Bronchial epithelial cell (primary cell): ENCODE measurements at regions not wholly inside any gene's neighbourhood (a gene's known extent, or its start where the extent isn't known, plus 50 kb on each side); places are given as distances from the start of the nearest gene placed in this dataset.

Experiments used
- DNase-seq: peaks from one replicate; pipeline ENCODE4 v3.0.0-alpha.2; 2010; ENCODE audit warnings: low read depth
- FAIRE-seq: peaks from 2 replicates; lab custom pipeline; 2011; peaks lifted over from hg19 to GRCh38; lab: Jason Lieb, UNC
- H3K27me3 ChIP-seq: 2 replicates; pipeline ENCODE4 v1.5.1; 2011; ENCODE audit warnings: low read length; ENCODE audit not compliant: control insufficient read depth, insufficient read depth
- H3K36me3 ChIP-seq: 2 replicates; pipeline ENCODE4 v1.5.1; 2011; ENCODE audit warnings: low read length; ENCODE audit not compliant: control insufficient read depth, insufficient read depth
- H3K4me3 ChIP-seq: 2 replicates; pipeline ENCODE4 v1.5.1; 2011; ENCODE audit warnings: mild to moderate bottlenecking, low read depth, low read length, control low read depth
- CTCF ChIP-seq: IDR thresholded peaks from 2 replicates; pipeline ENCODE4 v1.5.1; 2011; ENCODE audit warnings: mild to moderate bottlenecking, moderate library complexity, low read length, control low read depth, inconsistent platforms; ENCODE audit not compliant: insufficient read depth, severe bottlenecking

GRCh38 chr7:46515844-46516590, 594.9 kb upstream of the IGFBP3 start:
- Histone ChIP-seq H3K4me3 (no peak overlapping the region), H3K27me3 (no peaks in the 10 kb centered on the region), H3K36me3 (no peaks in the 10 kb centered on the region)
- FAIRE-seq = no peak
- no peak for TF ChIP-seq CTCF
- peak; percentile 55 for DNase-seq

- no peak for TF ChIP-seq CTCF
- no peak overlapping the region for H3K4me3 ChIP-seq
- DNase-seq (no peak), FAIRE-seq (no peak)
- H3K27me3 ChIP-seq = no peaks in the 10 kb centered on the region
- no peaks in the 10 kb centered on the region for H3K36me3 ChIP-seq
Measured at GRCh38 chr7:46513447-46513848, 592.4 kb upstream of the IGFBP3 start.

- no peak for FAIRE-seq
- no peak for TF ChIP-seq CTCF
- DNase-seq = no peak
- H3K27me3 ChIP-seq = no peaks in the 10 kb centered on the region
- H3K36me3 ChIP-seq = no peaks in the 10 kb centered on the region
- H3K4me3 ChIP-seq = no peak overlapping the region
Measured at GRCh38 chr7:46512891-46513413, 591.9 kb upstream of the IGFBP3 start.

- Histone ChIP-seq H3K27me3 (no peaks in the 10 kb centered on the region), H3K4me3 (no peak overlapping the region), H3K36me3 (no peaks in the 10 kb centered on the region)
- peak; percentile 88 for FAIRE-seq
- no peak for TF ChIP-seq CTCF
- DNase-seq = no peak
Measured at GRCh38 chr7:46511442-46512215, 590.6 kb upstream of the IGFBP3 start.

- no peak for FAIRE-seq
- no peak for DNase-seq
- H3K4me3 ChIP-seq = no peak overlapping the region
- H3K27me3 ChIP-seq = no peaks in the 10 kb centered on the region
- no peaks in the 10 kb centered on the region for H3K36me3 ChIP-seq
- no peak for TF ChIP-seq CTCF
Measured at GRCh38 chr7:46508583-46508982, 587.5 kb upstream of the IGFBP3 start.
